ENCODE measurements at regions not wholly inside any gene's neighbourhood (a gene's known extent, or its start where the extent isn't known, plus 50 kb on each side); places are given as distances from the start of the nearest gene placed in this dataset.

- no peak overlapping the region for H3K4me3 ChIP-seq (ENCODE audit: low read length)
- 0 out of 2 replicates have a peak, but pooled peaks cover 4% of the 10 kb centered on the region for H3K4me1 ChIP-seq (ENCODE audit: low read length)
- peaks cover 13% of the 10 kb centered on the region; the same call in 1 of the 2 replicates for H3K27me3 ChIP-seq (ENCODE audit: low read depth, low read length)
- H2AFZ ChIP-seq (ENCODE audit: low read depth, low read length): 0 out of 2 replicates have a peak overlapping the region, but pooled peaks have one; percentile 0
- no peak overlapping the region for H3K9ac ChIP-seq (ENCODE audit: low read length)
- H3K79me2 ChIP-seq (ENCODE audit: low read length): no peaks in the 10 kb centered on the region
- H3K4me2 ChIP-seq (ENCODE audit: low read length): peak overlapping the region; percentile 10
- H3K27ac ChIP-seq (ENCODE audit: low read length): no peak overlapping the region
- H4K20me1 ChIP-seq (ENCODE audit: insufficient read depth, low read length): no peaks in the 10 kb centered on the region
- TF ChIP-seq EZH2phosphoT487 (IDR thresholded peaks at IDR 0.05; ENCODE audit: low read depth) (no peak), CTCF (IDR thresholded peaks at IDR 0.05; ENCODE audit: low read depth, low read length) (no peak)
- no peaks in the 10 kb centered on the region for H3K9me3 ChIP-seq (ENCODE audit: insufficient read depth, low read length)
- H3K36me3 ChIP-seq (replicated peaks; ENCODE audit: low read depth, low read length): no peaks in the 10 kb centered on the region
Measured at GRCh38 chr18:59821983-59822382, 77.8 kb upstream of the PMAIP1 start.

- Histone ChIP-seq H3K9me3 (ENCODE audit: insufficient read depth, low read length) (no peaks in the 10 kb centered on the region), H3K27me3 (ENCODE audit: low read depth, low read length) (peaks cover 13% of the 10 kb centered on the region; the same call in 1 of the 2 replicates), H3K36me3 (replicated peaks; ENCODE audit: low read depth, low read length) (no peaks in the 10 kb centered on the region), H3K4me1 (ENCODE audit: low read length) (0 out of 2 replicates have a peak, but pooled peaks cover 4% of the 10 kb centered on the region), H3K79me2 (ENCODE audit: low read length) (no peaks in the 10 kb centered on the region), H3K4me2 (ENCODE audit: low read length) (no peak overlapping the region), H2AFZ (ENCODE audit: low read depth, low read length) (no peak overlapping the region), H3K4me3 (ENCODE audit: low read length) (no peak overlapping the region), H3K27ac (ENCODE audit: low read length) (no peak overlapping the region), H3K9ac (ENCODE audit: low read length) (no peak overlapping the region), H4K20me1 (ENCODE audit: insufficient read depth, low read length) (no peaks in the 10 kb centered on the region)
- TF ChIP-seq EZH2phosphoT487 (IDR thresholded peaks at IDR 0.05; ENCODE audit: low read depth) (no peak), CTCF (IDR thresholded peaks at IDR 0.05; ENCODE audit: low read depth, low read length) (no peak)
Measured at GRCh38 chr18:59820663-59821062, 79.1 kb upstream of the PMAIP1 start.

GRCh38 chr18:59818769-59819168 is 81.0 kb upstream of the PMAIP1 start:
- no peak overlapping the region for H2AFZ ChIP-seq (ENCODE audit: low read depth, low read length)
- no peak overlapping the region for H3K4me3 ChIP-seq (ENCODE audit: low read length)
- no peaks in the 10 kb centered on the region for H3K36me3 ChIP-seq (replicated peaks; ENCODE audit: low read depth, low read length)
- H4K20me1 ChIP-seq (ENCODE audit: insufficient read depth, low read length): no peaks in the 10 kb centered on the region
- H3K9ac ChIP-seq (ENCODE audit: low read length): no peak overlapping the region
- H3K4me2 ChIP-seq (ENCODE audit: low read length): no peak overlapping the region
- peaks cover 13% of the 10 kb centered on the region; the same call in 1 of the 2 replicates for H3K27me3 ChIP-seq (ENCODE audit: low read depth, low read length)
- no peaks in the 10 kb centered on the region for H3K79me2 ChIP-seq (ENCODE audit: low read length)
- TF ChIP-seq CTCF (IDR thresholded peaks at IDR 0.05; ENCODE audit: low read depth, low read length) (no peak), EZH2phosphoT487 (IDR thresholded peaks at IDR 0.05; ENCODE audit: low read depth) (no peak)
- H3K27ac ChIP-seq (ENCODE audit: low read length): no peak overlapping the region
- H3K9me3 ChIP-seq (ENCODE audit: insufficient read depth, low read length): no peaks in the 10 kb centered on the region
- H3K4me1 ChIP-seq (ENCODE audit: low read length): 0 out of 2 replicates have a peak, but pooled peaks cover 4% of the 10 kb centered on the region

GRCh38 chr18:59814891-59815290 is 84.9 kb upstream of the PMAIP1 start:
- Histone ChIP-seq H3K4me1 (ENCODE audit: low read length) (no peaks in the 10 kb centered on the region), H3K9ac (ENCODE audit: low read length) (no peak overlapping the region), H2AFZ (ENCODE audit: low read depth, low read length) (no peak overlapping the region), H3K36me3 (replicated peaks; ENCODE audit: low read depth, low read length) (no peaks in the 10 kb centered on the region), H3K27me3 (ENCODE audit: low read depth, low read length) (peaks cover 24% of the 10 kb centered on the region), H3K4me3 (ENCODE audit: low read length) (no peak overlapping the region), H3K4me2 (ENCODE audit: low read length) (no peak overlapping the region), H3K9me3 (ENCODE audit: insufficient read depth, low read length) (no peaks in the 10 kb centered on the region), H4K20me1 (ENCODE audit: insufficient read depth, low read length) (no peaks in the 10 kb centered on the region), H3K79me2 (ENCODE audit: low read length) (no peaks in the 10 kb centered on the region), H3K27ac (ENCODE audit: low read length) (no peak overlapping the region)
- no peak for TF ChIP-seq EZH2phosphoT487 (IDR thresholded peaks at IDR 0.05; ENCODE audit: low read depth)
- no peak for TF ChIP-seq CTCF (IDR thresholded peaks at IDR 0.05; ENCODE audit: low read depth, low read length)
